ENCODE measurements at regions not wholly inside any gene's neighbourhood (a gene's known extent, or its start where the extent isn't known, plus 50 kb on each side); places are given as distances from the start of the nearest gene placed in this dataset.
A peak's percentile ranks its signal among the peaks of the same experiment; 100 is the strongest.

DNA sequence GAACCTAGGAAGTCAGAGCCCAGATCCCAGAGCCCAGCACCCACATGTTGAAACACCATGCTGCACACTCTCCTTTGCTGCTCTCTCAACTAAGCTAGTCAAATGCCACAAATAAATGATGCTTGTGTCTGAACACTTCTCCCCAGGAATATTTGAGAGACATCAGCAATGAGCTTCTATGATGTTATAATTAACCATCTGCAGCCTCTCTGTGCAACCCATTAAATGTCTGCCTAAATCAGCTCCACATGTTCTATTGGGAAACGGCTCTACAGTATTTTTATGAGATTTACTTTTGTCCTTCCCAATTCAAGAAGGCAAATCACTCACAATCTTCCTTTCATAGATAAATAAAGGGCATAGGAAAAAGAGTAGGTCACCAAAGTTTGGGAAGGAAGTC is 266.8 kb upstream of the PARD3B start:
- no peak for DNase-seq

DNA sequence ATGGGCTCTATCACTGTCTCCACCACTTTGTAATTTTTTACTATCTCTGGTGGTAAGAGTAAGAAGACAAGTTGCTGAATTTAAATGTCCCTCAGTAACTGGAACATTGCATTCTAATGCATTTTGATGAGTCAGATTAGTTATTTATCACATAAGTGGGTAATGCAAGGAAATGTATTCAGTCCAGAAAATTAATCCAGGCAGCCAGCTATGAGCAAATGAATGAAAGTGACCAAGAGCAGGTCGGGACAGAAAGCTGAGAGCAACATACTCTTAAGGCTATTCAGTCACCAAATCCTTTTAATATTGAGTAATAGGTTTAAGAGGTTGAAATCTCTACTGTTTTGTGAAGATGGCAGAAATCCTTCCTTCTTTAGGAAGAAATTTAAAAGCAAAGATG is 265.5 kb upstream of the PARD3B start:
- DNase-seq = no peak

- DNase-seq = no peak
Observed at GRCh38 chr2:204280262-204280668, 265.0 kb upstream of the PARD3B start.

DNA sequence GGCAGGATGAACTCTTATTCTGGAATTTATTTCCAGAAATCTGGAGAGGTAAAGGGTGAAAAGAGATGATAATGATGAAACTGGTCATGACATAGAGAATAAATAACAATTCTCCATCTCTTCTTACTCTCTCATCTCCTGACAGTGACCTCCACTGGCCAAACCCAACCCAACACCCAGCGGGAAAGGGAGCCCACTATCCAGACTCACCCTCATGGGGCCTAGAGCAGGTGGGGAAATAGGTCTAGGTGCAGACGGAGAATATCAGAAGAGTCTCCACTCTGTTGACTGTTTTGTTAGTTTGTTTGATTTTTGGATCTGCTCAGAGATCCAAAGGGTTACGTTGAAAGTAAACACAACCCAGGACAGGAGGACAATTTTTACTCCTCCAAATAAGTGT is 263.2 kb upstream of the PARD3B start:
- DNase-seq = no peak

DNA sequence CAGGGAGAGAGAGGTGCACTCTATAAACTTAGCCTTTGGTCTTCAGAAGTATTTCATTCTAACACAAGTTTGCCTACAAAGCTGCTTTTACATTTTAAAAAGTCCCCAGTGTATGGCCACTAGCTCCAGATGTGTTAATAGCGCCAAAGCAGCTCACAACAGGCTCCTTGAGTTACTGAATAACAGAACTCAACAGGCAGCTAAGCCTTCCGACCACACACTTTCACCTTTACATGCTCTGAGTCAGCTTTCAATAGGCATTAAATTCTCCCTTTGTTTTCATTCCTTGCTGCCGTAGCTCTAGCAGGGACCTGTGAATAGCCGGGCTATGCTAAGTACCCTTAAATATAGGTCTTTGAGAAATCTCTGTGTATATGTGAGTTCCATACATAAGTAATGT is 262.8 kb upstream of the PARD3B start:
- DNase-seq = no peak

- DNase-seq = no peak
Observed at GRCh38 chr2:204289066-204289465, 256.2 kb upstream of the PARD3B start.

GRCh38 chr2:204292439-204292838 is 252.8 kb upstream of the PARD3B start:
- DNase-seq = no peak

DNA sequence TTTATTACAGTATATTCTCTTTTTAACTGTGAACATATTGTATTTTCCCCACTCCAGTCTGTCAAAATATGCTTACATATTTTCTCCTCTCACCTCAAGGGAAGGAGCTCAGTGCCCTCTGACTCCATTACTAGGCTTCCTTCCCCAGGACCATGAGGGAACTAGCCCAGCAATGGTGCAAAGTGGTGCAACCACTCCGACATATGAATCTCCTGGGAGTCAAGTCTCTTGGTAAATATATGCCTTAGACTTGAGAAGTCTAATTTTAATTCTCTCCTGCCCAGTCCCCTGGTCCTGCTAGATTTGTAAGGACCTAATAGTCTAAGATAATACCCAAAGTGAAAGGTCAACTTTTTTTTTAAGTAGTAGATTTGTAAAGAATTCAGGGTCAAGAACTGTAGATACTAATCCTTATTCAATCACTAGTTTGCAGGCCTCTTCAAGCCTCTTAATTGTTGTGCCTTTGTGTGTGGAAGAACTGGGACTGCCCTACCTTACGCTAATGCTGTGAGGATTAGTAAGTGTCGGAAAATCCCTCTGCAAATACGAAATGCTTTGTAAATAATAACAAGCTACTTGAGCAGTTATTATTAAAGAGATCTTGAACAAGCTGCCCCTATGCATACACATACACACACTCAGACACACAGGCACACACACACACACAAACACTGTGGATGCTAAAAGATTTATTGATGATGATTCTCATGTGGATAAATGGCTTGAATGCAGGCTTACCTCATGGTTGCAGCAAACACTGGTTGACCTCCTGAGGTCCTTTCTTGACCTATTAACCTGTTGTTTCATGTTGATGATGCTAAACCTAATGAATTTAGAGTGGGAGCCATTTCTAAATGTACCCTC is 251.2 kb upstream of the PARD3B start:
- no peak for DNase-seq

GRCh38 chr2:204298404-204298803 is 246.9 kb upstream of the PARD3B start:
- no peak for DNase-seq

GRCh38 chr2:204299766-204300165 is 245.5 kb upstream of the PARD3B start:
- no peak for DNase-seq

GRCh38 chr2:204306667-204307066 is 238.6 kb upstream of the PARD3B start:
- no peak for DNase-seq

DNA sequence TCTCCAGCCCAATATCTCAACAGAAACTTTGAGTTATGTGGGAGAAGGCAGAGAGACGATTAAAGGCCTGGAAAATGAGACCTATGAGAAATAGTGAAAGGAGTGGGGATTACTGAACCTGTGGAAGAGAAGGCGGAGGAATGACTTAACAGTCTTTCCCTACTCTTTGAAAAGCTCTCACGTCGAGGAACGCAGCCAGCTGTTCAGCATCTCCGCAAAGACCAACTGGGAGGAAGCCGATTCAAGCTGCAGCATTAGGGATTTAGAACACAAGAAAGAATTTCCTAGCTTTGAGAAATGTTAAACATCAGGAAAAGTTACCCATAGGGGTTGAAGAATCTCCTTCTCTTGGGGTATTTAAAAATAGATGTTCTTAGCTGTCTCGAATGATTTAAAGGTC is 233.2 kb upstream of the PARD3B start:
- no peak for DNase-seq

DNA sequence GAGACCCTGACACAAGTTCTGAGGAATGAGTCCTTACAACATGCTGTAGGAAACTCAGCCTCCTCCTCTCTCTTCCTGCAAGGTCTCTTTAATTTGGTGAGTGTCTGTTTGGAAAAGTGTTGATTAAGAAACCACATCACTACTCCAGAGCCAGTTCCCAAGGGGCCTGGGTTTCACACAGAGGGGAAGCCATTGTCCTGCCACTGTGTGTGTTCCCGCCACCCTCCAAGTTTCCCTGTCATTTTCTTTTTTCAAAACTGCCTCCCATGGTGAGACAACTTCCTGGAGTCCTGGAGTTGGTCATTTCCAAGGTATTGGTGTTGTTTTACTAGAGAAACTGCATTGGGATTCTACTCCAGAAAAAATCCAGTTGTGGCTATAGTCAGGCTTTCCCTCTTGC is 232.0 kb upstream of the PARD3B start:
- DNase-seq = no peak

DNA sequence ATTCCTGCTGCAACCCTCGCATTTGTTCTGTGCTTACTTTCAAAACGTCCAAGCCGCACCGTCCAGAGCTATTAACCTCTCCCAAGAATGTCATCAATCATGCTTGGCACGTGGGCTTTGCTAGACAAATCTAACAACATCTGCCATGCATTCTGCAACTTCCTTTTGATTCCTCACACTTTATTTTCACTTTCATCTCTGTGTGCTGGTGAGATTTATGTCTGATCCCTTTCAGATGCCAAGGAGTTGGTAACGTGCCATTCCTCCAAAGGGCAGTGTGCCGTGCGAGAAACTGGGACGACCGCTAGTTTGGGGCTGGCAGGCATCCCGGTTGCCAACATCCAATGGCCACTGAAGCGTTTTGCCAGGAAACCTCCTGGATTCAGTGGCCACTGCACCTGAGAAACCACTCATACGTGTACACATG is 230.0 kb upstream of the PARD3B start:
- DNase-seq = no peak

GRCh38 chr2:204317640-204318039 is 227.6 kb upstream of the PARD3B start:
- no peak for DNase-seq

DNA sequence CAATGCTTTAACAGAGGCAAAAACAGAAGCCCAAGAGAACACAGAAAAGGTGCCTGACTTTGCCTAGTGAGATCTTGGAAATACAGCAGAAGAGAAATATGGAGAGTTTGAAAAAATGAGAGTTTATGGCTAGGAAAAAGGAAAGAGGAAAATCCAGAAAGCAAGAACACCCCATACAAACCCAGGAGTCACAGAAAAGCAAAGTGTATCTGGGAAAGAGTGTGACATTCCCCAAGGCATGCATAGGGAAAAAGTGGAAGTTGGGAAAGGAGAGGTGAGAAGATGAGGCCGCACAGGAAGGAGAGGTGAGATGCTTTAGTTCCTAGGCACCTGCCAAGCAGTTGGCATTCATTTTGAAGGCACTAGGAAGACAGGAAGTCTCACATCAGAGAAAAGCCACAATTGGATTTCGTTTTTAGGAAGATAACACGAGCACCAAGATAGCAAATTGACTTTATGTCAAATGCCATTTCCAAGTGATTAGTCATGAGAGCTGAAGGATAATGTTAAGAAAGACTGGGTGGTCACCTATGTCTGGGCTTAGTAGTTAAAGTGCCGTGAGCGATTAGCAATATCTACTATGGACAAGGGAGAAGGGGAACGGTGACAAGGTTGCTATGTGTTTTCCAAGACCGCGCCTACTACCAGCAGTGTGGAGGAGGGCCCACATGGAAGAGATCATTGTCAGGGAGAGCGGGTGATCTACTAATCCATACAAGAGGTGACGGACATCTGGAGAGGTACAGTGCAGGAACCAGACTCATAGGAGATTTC is 224.1 kb upstream of the PARD3B start:
- no peak for DNase-seq

- no peak for DNase-seq
Observed at GRCh38 chr2:204321910-204322751, 223.1 kb upstream of the PARD3B start.

DNA sequence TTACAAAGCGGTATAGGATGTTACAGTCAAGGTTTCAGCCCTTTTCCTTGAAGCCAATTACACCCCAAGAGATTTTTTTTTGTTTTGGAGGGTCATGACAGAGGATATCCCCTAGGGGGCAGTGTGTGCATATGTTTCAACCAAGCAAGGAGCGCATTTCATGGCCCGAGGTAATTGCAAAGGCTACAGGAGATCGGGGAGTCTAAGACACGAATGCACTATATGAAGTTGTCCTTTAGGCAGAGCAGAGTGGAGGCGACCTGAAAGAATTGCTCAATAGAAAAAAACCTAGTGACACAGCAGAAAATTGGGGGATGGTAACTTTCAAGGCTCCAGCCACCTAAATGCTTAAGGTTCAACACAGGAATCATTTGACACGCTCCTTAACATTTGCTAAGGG is 219.8 kb upstream of the PARD3B start:
- peak; percentile 74 for DNase-seq

DNA sequence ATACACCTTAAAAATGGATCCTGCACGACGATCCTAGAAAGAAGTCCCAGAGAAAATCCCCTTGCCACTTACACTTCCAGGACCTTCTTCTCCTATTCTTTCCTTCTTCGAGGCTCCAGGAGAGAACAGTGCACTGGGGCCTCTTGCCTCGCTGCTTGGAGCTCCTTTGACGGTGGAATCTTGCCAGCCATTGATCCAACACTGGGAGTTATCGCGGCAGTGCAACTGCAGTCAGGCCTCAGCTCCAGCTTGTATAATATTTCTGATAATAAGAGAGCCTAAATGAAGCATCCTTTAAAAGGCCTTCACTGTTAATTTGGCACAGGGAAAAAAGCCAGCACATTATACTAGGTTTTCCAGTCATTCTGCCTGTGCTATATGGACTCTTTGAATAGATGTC is 216.9 kb upstream of the PARD3B start:
- DNase-seq = no peak

- no peak for DNase-seq
Observed at GRCh38 chr2:204329016-204329415, 216.3 kb upstream of the PARD3B start.

- no peak for DNase-seq
Observed at GRCh38 chr2:204329532-204329931, 215.7 kb upstream of the PARD3B start.

DNA sequence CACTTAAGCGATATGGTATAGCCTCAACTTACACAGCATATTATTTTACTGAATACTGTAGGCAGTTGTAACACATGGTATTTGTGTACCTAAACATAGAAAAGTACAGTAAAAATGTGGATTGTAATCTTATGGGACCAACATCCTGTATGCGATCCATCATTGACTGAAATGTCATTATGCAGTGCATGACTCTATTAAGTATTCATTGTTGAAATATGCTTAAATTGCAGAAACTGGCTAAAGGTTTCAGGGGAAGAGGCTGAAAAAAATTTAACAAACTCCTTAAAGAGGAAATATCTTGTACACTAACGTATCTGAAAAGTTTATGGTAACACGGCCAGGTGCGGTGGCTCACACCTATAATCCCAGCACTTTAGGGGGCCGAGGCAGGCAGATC is 214.1 kb upstream of the PARD3B start:
- no peak for DNase-seq

- DNase-seq = no peak
Observed at GRCh38 chr2:204331988-204332387, 213.3 kb upstream of the PARD3B start.
